Activated CD8-positive, alpha-beta memory T cell treated with anti-CD3 and anti-CD28 coated beads for 4 hours (primary cell): ENCODE measurements at regions not wholly inside any gene's neighbourhood (a gene's known extent, or its start where the extent isn't known, plus 50 kb on each side); places are given as distances from the start of the nearest gene placed in this dataset.
"Not testable (repeated sequence)": the region's sequence is repeated elsewhere in the genome, so short reads cannot be mapped to it uniquely, and the experiment has no call there.

Experiments used
- DNase-seq, 2 donors: peaks; one replicate each; pipeline ENCODE4 v3.0.0-alpha.2; 2020; ENCODE audit warnings: low read depth in 2 of 2

DNA sequence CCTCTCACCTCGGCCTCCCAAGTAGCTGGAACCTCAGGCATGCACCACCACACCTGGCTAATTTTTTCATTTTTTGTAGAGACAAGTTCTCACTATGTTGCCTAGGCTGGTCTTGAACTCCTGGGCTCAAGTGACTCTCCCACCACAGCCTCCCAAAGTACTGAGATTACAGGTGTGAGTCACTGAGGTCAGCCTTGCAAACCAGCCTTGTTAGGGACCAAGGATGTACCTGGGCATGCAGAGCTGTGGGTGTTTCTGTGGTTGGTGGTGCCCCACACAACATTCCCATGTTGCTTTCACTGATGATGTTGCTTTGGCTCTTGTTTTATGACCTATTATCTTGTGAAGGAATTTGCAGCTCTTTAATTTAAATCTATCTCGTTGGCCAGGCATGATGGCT lies 54.8 kb downstream of the OTUD1 start:
- DNase-seq, result no peak

DNA sequence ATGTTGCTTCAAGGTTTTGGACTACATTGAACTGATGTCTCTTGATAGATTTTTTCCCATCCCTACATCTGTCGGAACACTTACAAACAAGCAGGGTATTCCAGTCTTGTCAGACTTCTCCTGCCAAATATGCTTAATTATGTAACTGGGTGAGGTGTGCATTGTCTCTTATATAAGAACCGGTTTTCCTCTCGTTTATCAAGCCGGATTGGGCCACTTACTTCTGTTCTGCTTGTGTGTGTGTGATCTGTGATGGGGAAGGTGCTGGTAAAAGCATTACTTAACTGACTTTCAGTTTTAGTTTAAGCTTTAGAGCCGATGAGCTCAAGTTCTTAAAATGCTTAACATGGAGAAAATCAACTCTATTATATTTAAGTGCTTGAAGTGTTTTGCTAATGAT lies 57.9 kb downstream of the OTUD1 start:
- DNase-seq, result no peak

DNA sequence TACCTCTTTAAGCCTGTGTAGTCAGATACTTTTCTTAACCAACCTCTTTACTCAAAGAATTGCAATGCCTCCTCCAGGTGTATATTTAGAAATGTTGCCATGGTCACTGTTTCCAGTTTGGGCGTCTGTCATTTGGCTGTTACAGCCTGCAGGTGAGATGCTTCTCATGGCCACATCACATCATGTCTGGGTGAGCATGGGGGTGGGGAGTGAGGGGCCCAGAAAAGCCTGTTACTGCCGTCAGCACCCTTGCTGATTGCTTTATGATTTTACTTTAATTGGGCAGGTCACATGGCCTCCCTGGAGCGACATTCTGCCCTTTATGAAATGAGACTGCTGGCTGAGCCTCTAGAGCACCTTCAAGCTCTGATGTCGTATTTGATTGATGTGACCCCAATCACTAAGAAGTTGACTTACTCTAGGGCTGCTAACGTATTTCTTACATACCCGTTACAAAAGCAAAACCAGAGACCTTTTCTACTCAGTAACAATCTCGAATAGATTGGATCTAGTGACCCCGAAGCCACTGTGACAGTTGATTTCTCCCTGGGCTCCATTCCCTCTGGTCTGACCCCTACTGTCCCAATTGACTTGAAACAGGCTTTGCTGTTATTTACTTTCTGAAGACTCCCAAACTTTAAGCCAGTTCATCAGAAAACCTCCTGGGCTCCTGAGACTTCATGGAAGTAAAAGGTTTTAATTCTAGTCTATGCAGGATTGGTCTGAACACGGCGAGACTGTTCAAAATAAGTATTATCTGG lies 60.7 kb downstream of the OTUD1 start:
- DNase-seq, result no peak

DNA sequence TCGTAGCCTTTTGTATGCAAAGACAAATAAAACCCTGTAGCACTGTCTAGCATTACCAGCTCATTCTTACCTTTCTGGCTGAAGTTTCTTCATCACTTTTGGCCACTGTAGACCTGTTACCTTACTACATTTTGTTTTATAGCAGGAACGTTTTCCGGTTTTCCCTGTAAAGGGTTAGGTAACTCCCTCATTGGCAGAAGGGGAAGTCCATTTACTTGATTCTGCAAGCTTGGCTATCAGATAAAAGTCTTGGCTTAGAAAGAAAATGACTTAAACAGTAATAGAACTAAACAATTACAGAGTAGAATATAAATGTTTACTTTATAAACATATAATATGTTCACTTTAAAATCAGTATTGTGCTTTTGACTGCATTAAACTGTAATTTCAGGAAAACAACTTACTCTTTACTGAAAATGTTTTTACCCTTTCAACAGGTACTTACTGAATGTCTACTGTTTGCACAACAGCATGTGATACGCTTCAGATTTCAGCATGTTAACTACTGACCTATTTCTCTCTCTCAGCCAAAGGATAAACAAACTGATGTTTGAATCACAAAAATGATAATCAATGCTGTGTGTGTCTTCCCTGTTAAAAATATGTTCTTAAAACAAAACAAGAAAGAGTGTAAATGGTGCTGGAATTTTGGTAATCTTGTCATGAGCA lies 67.1 kb downstream of the OTUD1 start:
- DNase-seq, result no peak

DNA sequence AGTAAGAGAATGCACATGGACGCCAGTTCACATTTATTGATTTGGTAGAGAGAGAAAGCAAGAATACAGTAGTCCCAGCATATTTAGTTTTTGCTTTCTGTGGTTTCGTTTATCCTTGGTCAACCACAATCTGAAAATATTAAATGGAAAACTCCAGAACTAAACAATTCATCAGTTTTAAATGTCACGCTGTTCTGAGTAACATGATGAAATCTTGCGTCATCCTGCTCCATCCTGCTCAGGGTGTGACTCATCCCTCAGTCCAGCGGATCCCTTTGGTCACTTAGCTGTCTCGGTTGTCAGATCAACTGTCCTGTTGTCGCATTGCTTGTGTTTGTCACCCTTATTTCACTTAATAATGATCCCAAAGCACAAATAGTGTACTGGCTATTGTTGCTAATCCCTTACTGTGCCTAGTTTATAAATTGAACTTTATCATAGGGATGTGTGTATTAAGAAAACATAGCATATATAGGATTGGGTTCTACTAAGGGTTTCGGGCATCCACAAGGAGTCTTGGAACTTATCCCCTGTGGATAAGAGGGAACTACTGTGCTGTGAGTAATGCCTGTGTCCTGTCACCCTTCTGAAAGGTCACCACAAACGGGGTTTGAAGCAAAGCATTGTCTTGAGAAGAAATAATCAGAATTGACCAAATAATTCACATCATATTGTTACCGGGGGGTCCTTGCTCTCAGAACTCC lies 73.6 kb downstream of the OTUD1 start:
- DNase-seq, result no peak

DNA sequence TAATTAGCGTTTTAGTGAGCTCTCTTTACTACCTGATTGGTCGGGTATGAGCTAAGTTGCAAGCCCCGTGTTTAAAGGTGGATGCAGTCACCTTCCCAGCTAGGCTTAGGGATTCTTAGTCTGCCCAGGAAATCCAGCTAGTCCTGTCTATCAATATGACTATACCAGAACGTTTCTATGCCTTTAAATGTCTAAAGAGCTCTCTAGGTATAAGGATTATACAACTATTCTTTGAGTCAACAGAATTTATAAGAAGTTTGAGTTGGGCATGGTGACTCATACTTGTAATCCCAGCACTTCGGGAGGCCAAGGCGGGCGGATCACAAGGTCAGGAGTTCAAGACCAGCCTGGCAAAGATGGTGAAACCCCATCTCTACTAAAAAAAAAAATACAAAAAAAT lies 74.7 kb downstream of the OTUD1 start:
- not testable (repeated sequence) for DNase-seq

DNA sequence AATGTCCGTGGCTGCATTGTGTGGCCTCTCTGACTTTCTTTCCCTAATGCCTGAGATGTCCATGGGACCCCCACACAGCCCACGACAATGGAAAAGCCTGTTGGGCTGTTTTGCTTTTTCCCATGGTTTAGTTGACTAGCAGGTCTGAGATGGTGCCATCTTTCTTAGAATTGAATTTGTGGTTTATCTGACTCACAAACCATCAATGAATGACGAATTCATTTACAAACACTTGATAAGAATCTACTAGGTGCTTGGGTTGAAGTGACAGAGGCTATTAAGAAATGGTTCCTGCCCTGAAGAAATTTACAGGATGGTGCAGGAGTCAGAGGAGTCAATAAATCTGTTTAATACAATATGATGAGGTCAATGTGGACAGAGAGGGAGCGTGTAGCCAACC lies 75.4 kb downstream of the OTUD1 start:
- DNase-seq, result no peak

DNA sequence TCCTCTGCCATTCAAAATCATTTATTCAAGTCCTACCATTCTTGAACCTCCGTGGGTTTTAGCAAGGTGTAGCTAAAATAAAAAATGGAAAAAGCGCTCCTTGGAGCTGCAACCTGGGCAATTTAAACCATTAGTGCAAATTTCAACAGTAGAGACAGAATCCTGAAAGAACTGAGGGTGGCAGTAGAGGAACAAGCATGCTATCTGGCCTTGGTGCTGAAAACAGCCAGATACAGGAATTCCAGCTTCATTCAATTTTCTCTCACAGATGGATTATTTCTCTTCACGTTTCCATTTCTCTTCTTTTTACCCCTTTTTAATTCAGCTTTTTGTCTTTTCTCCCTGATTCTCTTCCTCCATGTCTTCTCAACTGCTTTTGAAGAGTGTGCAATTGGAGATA lies 77.7 kb downstream of the OTUD1 start:
- no peak for DNase-seq

DNA sequence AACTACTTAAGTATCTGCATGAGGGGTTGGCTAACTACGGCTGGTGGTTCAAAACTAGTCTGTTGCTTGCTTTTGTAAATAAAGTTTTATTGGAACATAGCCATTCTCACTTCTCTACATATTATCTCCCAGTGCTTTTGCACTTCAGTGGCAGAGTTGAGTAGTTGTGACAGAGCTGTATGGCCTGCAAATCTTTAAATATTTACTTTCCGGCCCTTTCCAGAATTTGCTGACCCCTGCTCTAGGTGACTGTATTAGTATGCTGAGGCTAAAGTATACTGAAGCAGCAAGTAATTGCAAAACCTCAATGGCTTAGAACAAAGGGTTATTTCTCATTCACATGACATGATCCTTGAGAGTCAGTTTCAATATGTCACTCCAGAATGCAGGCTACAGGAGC lies 78.3 kb downstream of the OTUD1 start:
- DNase-seq, result no peak

DNA sequence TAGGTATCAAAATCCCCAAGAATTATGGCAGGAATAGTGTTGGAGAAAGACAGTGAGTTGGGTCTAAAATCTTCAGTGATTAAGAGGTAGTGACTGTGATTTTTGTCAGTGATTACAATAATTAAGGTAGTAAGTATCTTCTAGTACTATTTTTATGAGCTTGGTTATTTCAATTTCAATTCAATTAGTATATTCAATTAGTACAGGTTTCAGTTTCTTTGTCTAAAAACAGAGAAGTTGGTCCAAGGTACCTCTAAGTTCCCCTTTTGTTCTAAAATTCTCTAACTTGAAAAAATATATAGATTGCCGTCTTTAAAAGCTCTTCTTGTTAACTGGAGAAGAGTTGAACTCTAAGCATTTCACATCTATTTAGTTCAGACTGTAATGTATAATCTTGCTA lies 82.9 kb downstream of the OTUD1 start:
- no peak for DNase-seq

DNA sequence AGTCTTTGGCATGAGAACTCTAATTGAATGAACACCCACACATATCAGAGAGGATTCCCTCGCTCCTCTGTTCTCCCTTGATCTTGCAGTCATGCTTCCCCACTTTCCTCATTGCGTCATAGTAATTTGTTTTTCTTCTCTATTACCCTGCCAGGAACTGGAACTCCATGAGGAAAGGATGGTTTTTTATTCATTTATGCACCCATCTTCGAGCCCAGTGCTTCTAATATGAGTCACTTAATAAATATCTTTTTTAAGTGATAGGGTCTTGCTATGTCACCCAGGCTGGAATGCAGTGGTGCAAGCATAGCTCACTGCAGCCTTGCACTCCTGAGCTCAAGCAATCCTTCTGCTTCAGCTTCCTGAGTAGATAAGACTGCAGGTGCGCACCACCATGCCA lies 83.5 kb downstream of the OTUD1 start:
- DNase-seq, result no peak

DNA sequence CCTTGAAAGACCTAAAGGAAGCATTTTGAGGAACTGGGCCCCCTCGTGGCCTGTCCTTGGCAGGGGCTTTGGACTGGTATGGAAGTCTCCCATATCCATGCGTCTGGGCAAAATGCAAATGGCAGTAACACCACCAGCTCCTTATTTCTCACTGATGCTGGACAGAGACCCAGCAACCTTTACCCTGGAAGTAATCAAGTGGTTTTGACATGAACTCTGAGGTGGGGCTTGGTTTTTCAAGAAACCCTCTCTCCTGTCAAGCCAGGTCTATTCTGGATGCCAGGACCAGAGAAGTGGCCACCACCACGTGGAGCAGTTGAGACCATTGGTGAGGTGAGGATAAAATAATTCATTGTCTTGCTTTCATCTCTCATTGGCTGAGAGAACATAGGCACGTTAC lies 84.4 kb downstream of the OTUD1 start:
- no peak for DNase-seq

DNA sequence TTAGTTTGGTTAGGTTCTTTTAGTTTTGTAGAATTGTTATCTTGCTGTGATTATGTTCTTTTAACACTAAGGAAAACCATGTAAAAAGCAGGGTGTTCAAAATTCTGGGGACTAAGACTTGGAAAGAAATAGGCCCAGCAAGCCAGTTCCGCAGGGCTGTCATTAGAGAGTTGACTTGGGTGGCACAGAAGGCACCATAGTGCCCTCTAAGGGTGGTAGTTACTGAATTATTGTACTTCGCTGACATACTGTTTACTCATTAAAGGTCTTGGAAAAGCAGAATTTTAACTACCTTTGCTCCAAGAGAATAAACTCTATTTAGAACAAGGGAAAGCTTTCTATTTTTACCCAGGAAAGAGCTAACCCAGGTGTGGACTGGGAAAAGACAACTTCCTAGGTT lies 86.5 kb downstream of the OTUD1 start:
- DNase-seq, result no peak

DNA sequence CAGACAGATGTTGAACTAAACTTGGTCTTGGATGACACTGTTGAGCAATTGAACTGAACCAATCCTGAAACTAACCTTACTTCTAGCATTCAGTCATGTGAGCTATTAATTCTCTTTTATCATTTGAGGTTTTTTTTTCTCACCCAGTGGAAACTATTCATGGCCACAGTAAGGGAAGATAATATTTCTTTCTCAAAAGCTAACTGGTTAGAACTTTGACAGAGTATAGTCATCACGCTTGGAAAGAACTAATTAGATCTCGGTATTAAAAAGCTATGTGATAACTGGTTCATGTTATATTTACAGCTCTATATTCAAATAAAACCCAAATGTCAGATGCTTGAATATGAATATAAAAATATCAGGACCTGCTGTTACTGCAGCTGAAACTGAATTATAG lies 89.5 kb downstream of the OTUD1 start:
- no peak for DNase-seq

DNA sequence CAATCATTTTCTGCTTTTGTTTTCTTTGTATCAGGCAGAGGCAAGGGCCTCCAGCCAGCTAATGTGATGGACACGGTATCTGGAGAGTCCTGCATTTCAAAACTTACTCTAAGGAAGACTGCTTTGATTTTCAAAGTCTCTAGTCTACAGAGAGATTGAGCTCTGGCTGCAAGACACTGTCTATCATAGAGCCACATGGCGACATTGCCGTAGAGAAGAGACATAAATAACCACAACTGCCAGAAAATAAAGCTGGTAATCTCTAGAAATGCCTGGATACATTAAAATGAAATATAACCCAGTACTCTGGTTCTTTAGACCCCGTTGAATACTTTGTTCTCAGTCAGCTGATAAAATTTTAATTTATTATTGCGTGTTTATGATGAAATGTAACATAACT lies 90.8 kb downstream of the OTUD1 start:
- no peak for DNase-seq

DNA sequence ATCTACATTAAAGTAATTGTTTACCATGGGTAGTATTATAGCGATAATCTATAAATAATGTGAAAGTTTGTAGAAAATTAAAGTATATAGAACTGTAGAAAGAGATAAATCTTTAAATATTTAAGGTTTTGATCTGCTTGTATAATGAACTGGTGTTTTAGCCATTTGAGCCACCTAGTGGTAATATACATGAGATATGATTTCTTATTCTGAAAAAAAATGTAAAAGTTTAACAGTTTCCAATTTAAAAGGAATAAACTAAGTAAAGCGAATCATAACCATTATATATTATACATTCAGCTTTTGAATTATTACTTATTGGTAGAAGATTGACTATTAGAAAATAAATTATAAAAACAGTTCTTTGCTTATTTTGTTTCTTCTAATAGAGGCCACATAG lies 91.2 kb downstream of the OTUD1 start:
- no peak for DNase-seq

DNA sequence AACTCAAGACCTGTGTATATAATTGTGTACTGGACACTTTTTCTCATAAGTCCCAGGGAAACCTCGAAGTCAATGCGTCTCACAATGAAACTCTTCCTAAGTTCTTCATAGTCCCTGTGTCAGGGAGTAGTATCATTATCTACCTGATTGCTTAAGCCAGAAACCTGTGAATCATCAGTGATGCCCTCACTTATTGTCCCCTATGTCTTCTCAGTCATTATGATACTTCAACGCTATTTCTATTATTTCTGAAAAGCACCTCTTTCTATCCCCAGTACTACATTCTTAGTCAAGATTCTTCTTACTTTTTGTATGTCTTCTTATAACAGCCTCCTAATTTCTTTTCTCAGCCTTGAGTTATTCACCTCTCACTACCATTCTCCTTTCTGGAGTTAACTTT lies 94.3 kb downstream of the OTUD1 start:
- DNase-seq, result no peak

DNA sequence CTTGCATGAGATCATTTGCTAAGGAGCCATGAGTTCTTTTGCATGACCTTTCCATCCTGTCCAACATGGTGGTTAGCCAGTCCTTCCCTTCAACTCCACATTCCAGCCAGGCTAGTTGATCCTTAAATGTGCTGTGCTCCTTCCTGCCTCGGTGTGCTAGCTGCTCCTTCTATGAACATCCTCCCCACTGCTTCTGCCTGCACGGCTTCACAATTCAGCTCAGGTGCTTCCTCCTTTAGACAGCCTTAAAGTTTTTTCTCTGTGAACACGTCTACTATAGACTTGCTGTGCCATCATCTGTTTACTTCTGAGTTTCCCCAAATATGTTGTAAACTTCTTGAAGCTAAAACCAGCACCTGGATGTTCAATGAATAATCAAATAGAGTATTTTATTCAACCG lies 95.5 kb downstream of the OTUD1 start:
- no peak for DNase-seq

DNA sequence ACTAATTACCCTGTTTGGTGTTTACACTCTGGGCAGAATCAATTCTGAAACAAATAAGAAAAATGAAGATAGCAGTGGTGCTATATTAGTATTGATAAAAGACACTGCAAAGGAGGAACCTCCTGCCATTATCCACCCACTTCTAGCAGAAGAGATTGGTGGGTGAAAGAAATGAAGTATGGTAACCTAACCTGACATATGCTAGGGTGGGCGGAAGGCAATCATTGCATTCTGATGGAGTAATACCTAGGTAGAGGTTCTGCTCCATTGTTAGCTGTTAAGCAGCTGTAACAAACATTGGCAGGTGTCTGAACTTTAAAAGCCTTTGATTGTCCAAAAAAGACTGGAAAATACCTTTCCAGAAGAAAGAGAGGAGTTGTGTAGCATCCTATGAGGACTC lies 95.9 kb downstream of the OTUD1 start:
- no peak for DNase-seq

DNA sequence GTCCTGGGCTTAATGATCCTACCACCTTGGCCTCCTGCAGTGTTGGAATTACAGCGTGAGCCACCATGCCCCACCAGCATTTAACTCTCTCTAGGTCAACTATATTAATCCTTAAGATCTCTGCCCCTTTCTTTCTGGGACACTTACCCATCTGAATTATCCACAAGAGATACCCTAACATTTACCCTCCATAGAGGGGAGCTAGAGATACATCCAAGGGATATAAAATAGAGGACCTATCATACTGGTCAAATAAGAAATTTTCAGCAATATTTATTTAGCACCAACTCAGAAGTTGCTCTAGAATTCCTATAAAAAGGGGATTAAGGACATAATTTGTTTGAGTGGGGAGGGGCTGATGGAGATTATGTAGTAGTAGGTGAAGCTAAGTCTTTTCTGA lies 96.5 kb downstream of the OTUD1 start:
- DNase-seq, result no peak

DNA sequence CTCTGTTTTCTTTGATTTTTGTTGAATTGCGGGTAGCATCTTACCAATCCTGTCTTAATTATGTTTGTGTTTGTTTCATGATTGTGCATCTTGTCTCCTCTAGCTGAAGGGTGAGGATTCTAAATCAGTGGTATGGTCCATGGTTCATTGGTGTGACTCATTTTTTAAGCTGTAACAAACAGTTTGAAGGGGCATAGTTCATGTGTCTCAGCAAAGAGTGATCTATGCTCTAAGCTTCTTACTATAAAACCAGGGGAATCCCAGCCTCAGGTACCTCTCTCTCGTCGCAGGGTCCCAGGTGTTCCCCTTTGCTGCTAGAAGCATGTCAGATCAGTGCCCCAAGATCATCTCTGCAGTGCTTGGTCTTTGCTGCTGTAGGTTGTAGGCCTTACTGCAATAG lies 100.1 kb downstream of the OTUD1 start:
- no peak for DNase-seq

DNA sequence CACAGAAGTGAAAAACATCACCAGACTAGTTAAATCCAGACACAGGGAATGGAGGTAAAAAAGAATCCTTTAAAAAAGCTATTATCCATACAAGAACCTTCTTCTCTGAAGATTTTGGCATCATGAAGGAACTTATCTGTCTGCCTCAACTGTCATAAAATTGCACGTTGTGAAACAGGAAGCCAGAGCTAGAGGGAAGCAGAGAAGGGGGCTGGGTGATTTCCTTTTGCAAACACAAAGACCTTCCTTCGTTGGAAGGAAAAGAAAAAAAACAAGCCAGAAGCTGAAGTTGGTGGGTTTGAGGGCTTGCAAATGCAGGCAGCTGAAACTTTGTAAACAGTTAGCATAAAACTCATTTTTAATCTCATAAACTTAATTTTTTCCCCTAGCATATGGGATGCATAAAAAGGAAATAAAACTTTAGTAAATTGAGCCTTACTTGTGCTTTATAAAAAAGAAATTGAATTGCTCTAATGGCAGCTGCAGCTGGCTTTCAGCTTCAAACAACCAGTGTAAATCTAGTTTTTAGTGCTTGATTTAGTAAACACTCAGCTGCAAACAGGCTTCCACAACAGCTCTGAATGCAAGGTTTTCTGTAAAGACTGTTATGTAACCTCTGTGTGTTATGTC lies 101.6 kb downstream of the OTUD1 start:
- DNase-seq, result no peak
